ENCODE measurements at regions not wholly inside any gene's neighbourhood (a gene's known extent, or its start where the extent isn't known, plus 50 kb on each side); places are given as distances from the start of the nearest gene placed in this dataset.

- Mint-ChIP-seq H3K9me3 (peaks cover 1% of the 10 kb centered on the region), H3K4me3 (no peak overlapping the region), H3K27me3 (ENCODE audit: low read depth, poor library complexity) (no peaks in the 10 kb centered on the region), H3K27ac (no peak overlapping the region), H3K4me1 (no peaks in the 10 kb centered on the region), H3K36me3 (ENCODE audit: low read depth) (no peaks in the 10 kb centered on the region)
- DNase-seq: no peak
- no peak for TF ChIP-seq CTCF (IDR thresholded peaks at IDR 0.05)
Observed at GRCh38 chr4:96241819-96242218, 401.9 kb downstream of the PDHA2 start.

- no peak for TF ChIP-seq CTCF (IDR thresholded peaks at IDR 0.05)
- DNase-seq: no peak
- H3K27ac Mint-ChIP-seq: no peak overlapping the region
- H3K4me1 Mint-ChIP-seq: no peaks in the 10 kb centered on the region
- H3K9me3 Mint-ChIP-seq: peaks cover 1% of the 10 kb centered on the region
- no peak overlapping the region for H3K4me3 Mint-ChIP-seq
- no peaks in the 10 kb centered on the region for H3K36me3 Mint-ChIP-seq (ENCODE audit: low read depth)
- H3K27me3 Mint-ChIP-seq (ENCODE audit: low read depth, poor library complexity): no peaks in the 10 kb centered on the region
Observed at GRCh38 chr4:96247096-96247495, 407.2 kb downstream of the PDHA2 start.

DNA sequence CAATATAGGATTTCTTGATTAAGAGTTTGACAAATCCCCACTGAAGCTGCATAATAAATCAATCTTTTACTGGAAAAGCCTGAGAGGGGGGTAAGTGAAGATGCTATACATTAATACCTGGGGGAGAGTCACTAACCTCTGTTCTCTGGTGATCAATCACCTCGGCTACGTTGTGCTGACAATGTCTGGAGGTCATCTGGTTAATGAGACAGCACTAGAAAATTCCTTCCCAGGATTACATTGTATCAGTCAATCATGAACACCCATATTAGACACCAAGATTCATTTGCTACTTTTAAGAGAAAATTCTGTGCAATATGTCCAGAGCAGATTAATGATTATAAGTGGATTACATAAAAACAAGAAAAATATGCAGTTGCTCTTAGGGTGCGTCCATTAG is 408.3 kb downstream of the PDHA2 start:
- no peak for DNase-seq
- H3K27me3 Mint-ChIP-seq (ENCODE audit: low read depth, poor library complexity): no peaks in the 10 kb centered on the region
- no peaks in the 10 kb centered on the region for H3K4me1 Mint-ChIP-seq
- TF ChIP-seq CTCF (IDR thresholded peaks at IDR 0.05): no peak
- peaks cover 4% of the 10 kb centered on the region for H3K9me3 Mint-ChIP-seq
- H3K4me3 Mint-ChIP-seq: no peak overlapping the region
- no peak overlapping the region for H3K27ac Mint-ChIP-seq
- H3K36me3 Mint-ChIP-seq (ENCODE audit: low read depth): no peaks in the 10 kb centered on the region

DNA sequence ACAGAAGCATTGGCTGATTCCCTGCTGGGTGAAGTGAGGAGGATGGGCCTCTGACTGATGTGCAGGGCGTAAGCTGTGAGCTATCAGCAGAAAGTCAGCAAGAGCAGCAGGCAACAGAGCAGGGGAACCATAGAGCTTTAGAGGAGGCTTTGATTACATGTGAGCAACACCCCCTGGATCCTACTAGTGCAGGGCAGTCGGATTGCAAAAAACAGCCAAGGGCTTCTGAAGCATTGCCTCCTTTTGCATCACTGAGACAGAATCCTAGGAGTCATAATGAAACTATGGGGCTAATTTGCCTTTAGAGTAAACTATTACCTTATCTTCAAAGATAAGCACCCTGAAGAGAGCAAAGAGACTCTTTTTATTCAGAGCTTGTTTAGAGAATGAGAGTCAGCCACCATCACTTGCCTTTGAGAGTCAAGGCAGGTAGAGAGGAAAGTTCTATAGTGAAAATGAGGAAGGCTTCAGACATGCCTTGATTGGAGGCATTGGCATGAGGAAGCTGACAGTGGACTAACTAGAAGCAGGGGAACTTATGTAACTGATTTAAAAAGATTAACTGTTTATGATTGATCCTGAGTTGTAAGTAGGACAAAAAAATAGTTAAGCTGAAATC is 420.3 kb downstream of the PDHA2 start:
- no peak for DNase-seq
- Mint-ChIP-seq H3K4me3 (no peak overlapping the region), H3K27me3 (ENCODE audit: low read depth, poor library complexity) (peaks cover 3% of the 10 kb centered on the region), H3K27ac (peak overlapping the region; percentile 51), H3K9me3 (no peaks in the 10 kb centered on the region), H3K36me3 (ENCODE audit: low read depth) (no peaks in the 10 kb centered on the region), H3K4me1 (no peaks in the 10 kb centered on the region)
- no peak for TF ChIP-seq CTCF (IDR thresholded peaks at IDR 0.05)

DNA sequence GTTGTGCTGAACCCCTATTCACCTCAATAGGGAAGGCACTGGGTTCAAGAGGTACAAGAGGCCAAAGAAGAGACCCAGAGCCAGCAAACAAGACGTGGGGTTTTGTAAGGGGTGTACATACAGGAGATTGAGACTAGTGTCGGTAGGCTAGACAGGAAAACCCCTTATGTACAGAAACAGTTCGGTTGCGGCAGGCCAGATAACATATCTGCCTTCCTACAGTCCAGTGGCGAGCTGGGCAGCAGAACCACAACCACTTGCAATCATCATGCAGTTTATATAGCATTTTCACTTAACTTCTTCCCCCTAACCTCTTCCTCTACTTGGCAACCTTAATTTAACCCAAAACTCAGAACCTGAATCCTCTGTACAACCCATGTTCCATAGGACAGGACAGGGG is 422.2 kb downstream of the PDHA2 start:
- TF ChIP-seq CTCF (IDR thresholded peaks at IDR 0.05): no peak
- Mint-ChIP-seq H3K27me3 (ENCODE audit: low read depth, poor library complexity) (no peaks in the 10 kb centered on the region), H3K9me3 (no peaks in the 10 kb centered on the region), H3K4me1 (no peaks in the 10 kb centered on the region), H3K4me3 (no peak overlapping the region), H3K27ac (no peak overlapping the region), H3K36me3 (ENCODE audit: low read depth) (no peaks in the 10 kb centered on the region)
- DNase-seq: no peak

GRCh38 chr4:96263291-96263690 is 423.4 kb downstream of the PDHA2 start:
- no peaks in the 10 kb centered on the region for H3K27me3 Mint-ChIP-seq (ENCODE audit: low read depth, poor library complexity)

More at GRCh38 chr4:96263291-96263690, 423.4 kb downstream of the PDHA2 start:
- no peak for TF ChIP-seq CTCF (IDR thresholded peaks at IDR 0.05)
- no peak overlapping the region for H3K27ac Mint-ChIP-seq
- DNase-seq: no peak
- H3K36me3 Mint-ChIP-seq (ENCODE audit: low read depth): no peaks in the 10 kb centered on the region
- no peak overlapping the region for H3K4me3 Mint-ChIP-seq
- no peaks in the 10 kb centered on the region for H3K4me1 Mint-ChIP-seq
- H3K9me3 Mint-ChIP-seq: peaks cover 3% of the 10 kb centered on the region
